SU-DHL-6 (cell line): ENCODE measurements at regions not wholly inside any gene's neighbourhood (a gene's known extent, or its start where the extent isn't known, plus 50 kb on each side); places are given as distances from the start of the nearest gene placed in this dataset.
A peak's percentile ranks its signal among the peaks of the same experiment; 100 is the strongest.

ENCODE experiments used
- H2AFZ ChIP-seq: fragments of 200-600 bp; sonication (generic); 2 replicates; pipeline ENCODE4 v1.6.1; 2014; ENCODE audit warnings: low read depth, mild to moderate bottlenecking, moderate library complexity, mixed read lengths, antibody characterized with exemption, low read length; ENCODE audit not compliant: severe bottlenecking
- H3F3A ChIP-seq: fragments of 200-600 bp; shearing (Covaris generic); 2 replicates; pipeline ENCODE4 v1.6.0; 2016; ENCODE audit warnings: antibody characterized with exemption, mild to moderate bottlenecking; ENCODE audit not compliant: insufficient read depth
- H3K27ac ChIP-seq: fragments of 200-600 bp; sonication (generic); 2 replicates; pipeline ENCODE4 v1.5.1; 2016; ENCODE audit warnings: low read depth, mild to moderate bottlenecking, low read length, moderate library complexity, mixed read lengths
- H3K27me3 ChIP-seq: fragments of 200-600 bp; sonication (generic), shearing (Covaris generic); 2 replicates; pipeline ENCODE4 v1.6.0; 2014; ENCODE audit warnings: mild to moderate bottlenecking, low read length
- H3K36me3 ChIP-seq: fragments of 200-600 bp; sonication (generic); 2 replicates; pipeline ENCODE4 v1.6.1; 2014; ENCODE audit warnings: mild to moderate bottlenecking, low read length, mixed read lengths
- H3K4me2 ChIP-seq: fragments of 300-600, 200-600 bp; shearing (Covaris generic), sonication (generic); 2 replicates; pipeline ENCODE4 v1.6.0; 2014; ENCODE audit warnings: low read length, low read depth, mild to moderate bottlenecking; ENCODE audit not compliant: poor library complexity, severe bottlenecking
- H3K4me3 ChIP-seq: fragments of 200-600 bp; sonication (generic); 2 replicates; pipeline ENCODE4 v1.5.1; 2014; ENCODE audit warnings: antibody characterized with exemption, low read length, mild to moderate bottlenecking, mixed read lengths; ENCODE audit not compliant: insufficient read depth, poor library complexity, severe bottlenecking
- H3K79me2 ChIP-seq: fragments of 200-600 bp; sonication (generic); 2 replicates; pipeline ENCODE4 v1.6.1; 2014; ENCODE audit warnings: mild to moderate bottlenecking, low read length, moderate library complexity; ENCODE audit not compliant: insufficient read depth
- H3K9ac ChIP-seq: fragments of 200-600 bp; sonication (generic); 2 replicates; pipeline ENCODE4 v1.7.0; 2014; ENCODE audit warnings: mild to moderate bottlenecking, low read length
- H3K9me2 ChIP-seq: fragments of 200-600 bp; sonication (generic); replicated peaks from 2 replicates; pipeline ENCODE4 v1.6.1; 2014; ENCODE audit warnings: low read length; ENCODE audit not compliant: insufficient read depth
- H3K9me3 ChIP-seq: fragments of 200-600 bp; sonication (generic); 2 replicates; pipeline ENCODE4 v1.6.1; 2014; ENCODE audit warnings: low read length, mixed read lengths; ENCODE audit not compliant: insufficient read depth
- H4K20me1 ChIP-seq: fragments of 200-600 bp; sonication (generic); 2 replicates; pipeline ENCODE4 v1.6.1; 2014; ENCODE audit warnings: low read depth, mild to moderate bottlenecking, antibody characterized with exemption, low read length, moderate library complexity, mixed read lengths
- EZH2phosphoT487 ChIP-seq: fragments of 200-600 bp; sonication (generic), shearing (Covaris generic); conservative IDR thresholded peaks from 2 replicates; pipeline ENCODE4 v1.6.1; 2018; ENCODE audit warnings: mild to moderate bottlenecking, antibody characterized with exemption, low read length, moderate library complexity, mixed read lengths
- TF ChIP-seq, protein P1 (sequence below): fragments of 200-600 bp; sonication (generic); IDR thresholded peaks from one replicate; pipeline ENCODE4 v1.5.1; 2017; ENCODE audit warnings: antibody characterized with exemption, mild to moderate bottlenecking, low read length, moderate library complexity; ENCODE audit not compliant: insufficient read depth, poor library complexity, severe bottlenecking

DNA sequence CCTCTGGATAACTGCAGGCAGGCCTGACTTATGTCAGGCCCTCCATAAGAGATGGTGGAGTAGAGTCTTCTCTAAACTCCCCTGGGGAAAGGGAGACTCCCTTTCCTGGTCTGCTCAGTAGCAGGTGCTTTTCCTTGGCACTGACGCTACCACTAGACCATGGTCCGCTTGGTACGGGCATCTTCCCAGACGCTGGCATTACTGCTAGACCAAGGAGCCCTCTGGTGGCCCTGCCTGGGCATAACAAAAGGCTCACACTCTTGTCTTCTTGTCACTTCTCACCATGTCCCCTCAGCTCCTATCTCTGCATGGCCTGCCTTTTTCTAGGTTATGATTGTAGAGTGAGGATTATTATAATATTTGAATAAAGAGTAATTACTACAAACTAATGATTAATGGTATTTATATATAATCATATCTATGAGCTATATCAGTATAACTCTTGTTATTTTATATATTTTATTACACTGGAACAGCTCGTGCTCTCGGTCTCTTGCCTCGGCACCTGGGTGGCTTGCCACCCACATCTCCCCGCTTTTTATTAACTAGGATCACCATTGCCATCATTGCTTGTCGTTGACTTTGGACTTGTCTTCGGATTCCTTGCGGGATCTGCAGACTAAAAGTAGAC, 59.8 kb upstream of the ARL4D start:
- Histone ChIP-seq H3K27ac (no peak overlapping the region), H3K4me2 (no peak overlapping the region), H4K20me1 (no peaks in the 10 kb centered on the region), H3K27me3 (no peaks in the 10 kb centered on the region), H3K79me2 (no peaks in the 10 kb centered on the region), H3K36me3 (no peaks in the 10 kb centered on the region), H3K9me3 (no peaks in the 10 kb centered on the region), H3K9ac (no peak overlapping the region), H3K4me3 (no peak overlapping the region), H3F3A (no peaks in the 10 kb centered on the region), H3K9me2 (no peaks in the 10 kb centered on the region), H2AFZ (no peak overlapping the region)
- TF ChIP-seq, protein P1, sequence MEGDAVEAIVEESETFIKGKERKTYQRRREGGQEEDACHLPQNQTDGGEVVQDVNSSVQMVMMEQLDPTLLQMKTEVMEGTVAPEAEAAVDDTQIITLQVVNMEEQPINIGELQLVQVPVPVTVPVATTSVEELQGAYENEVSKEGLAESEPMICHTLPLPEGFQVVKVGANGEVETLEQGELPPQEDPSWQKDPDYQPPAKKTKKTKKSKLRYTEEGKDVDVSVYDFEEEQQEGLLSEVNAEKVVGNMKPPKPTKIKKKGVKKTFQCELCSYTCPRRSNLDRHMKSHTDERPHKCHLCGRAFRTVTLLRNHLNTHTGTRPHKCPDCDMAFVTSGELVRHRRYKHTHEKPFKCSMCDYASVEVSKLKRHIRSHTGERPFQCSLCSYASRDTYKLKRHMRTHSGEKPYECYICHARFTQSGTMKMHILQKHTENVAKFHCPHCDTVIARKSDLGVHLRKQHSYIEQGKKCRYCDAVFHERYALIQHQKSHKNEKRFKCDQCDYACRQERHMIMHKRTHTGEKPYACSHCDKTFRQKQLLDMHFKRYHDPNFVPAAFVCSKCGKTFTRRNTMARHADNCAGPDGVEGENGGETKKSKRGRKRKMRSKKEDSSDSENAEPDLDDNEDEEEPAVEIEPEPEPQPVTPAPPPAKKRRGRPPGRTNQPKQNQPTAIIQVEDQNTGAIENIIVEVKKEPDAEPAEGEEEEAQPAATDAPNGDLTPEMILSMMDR: peak; percentile 49
- TF ChIP-seq EZH2phosphoT487: no peak

DNA sequence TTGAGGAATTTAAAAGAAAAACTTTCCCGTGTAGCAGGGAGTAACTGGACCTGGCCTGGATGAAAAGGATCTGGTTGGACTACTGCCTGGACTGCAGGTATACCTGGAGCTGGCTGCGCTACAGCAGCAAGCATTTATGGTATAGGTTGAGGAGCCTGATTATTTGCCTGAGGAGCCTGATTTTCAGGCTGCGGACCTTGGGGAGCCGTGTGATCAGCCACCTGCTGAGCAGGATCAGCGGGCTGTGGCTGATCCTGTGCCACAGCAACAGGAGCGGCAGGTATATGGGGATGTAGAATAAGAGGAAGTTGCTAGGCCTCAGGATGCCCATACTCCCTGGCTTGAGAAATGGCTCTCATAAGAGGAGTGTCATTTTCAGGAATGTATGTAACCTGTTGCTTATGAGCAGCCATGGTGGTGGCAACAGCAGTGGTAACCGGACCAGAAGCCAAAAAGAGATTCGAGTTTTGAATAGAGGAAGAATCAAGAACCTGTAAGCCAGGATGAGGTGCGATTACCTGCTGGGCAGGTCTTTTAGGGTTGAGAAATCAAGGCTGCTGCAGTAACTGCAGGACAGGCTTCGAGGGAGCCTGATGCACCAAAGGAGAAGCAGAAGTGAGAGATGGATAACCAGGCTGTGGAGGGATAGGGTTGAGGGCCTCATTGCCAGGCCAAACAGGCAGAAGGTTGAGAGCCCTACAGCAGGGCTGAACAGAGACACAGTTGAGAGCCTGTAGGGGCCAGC, 60.9 kb upstream of the ARL4D start:
- H4K20me1 ChIP-seq: no peaks in the 10 kb centered on the region
- H3K4me3 ChIP-seq: no peak overlapping the region
- H2AFZ ChIP-seq: no peak overlapping the region
- H3F3A ChIP-seq: no peaks in the 10 kb centered on the region
- H3K9me2 ChIP-seq: no peaks in the 10 kb centered on the region
- no peaks in the 10 kb centered on the region for H3K36me3 ChIP-seq
- no peaks in the 10 kb centered on the region for H3K9me3 ChIP-seq
- H3K79me2 ChIP-seq: no peaks in the 10 kb centered on the region
- H3K27ac ChIP-seq: no peak overlapping the region
- TF ChIP-seq, protein P1: no peak
- TF ChIP-seq EZH2phosphoT487: no peak
- no peaks in the 10 kb centered on the region for H3K27me3 ChIP-seq
- no peak overlapping the region for H3K4me2 ChIP-seq
- no peak overlapping the region for H3K9ac ChIP-seq

DNA sequence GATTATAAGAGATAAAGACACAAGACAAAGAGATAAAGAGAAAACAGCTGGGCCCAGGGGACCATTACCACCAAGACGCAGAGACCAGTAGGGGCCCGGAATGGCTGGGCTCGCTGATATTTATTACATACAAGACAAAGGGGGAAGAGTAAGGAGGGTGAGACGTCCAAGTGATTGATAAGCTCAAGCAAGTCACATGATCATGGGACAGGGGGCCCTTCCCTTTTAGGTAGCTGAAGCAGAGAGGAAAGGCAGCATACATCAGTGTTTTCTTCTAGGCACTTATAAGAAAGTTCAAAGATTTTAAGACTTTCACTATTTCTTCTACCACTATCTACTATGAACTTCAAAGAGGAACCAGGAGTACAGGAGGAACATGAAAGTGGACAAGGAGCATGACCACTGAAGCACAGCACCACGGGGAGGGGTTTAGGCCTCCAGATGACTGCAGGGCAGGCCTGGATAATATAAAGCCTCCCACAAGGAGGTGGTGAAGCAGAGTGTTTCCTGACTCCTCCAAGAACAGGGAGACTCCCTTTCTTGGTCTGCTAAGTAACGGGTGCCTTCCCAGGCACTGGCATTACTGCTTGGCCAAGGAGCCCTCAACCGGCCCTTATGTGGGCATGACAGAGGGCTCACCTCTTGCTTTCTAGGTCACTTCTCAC, 63.9 kb upstream of the ARL4D start:
- TF ChIP-seq, protein P1: no peak
- no peak for TF ChIP-seq EZH2phosphoT487
- Histone ChIP-seq H3K9ac (no peak overlapping the region), H3K4me2 (no peak overlapping the region), H3F3A (no peaks in the 10 kb centered on the region), H3K36me3 (no peaks in the 10 kb centered on the region), H3K27me3 (no peaks in the 10 kb centered on the region), H3K27ac (no peak overlapping the region), H3K9me3 (no peaks in the 10 kb centered on the region), H4K20me1 (no peaks in the 10 kb centered on the region), H3K79me2 (no peaks in the 10 kb centered on the region), H2AFZ (no peak overlapping the region), H3K9me2 (no peaks in the 10 kb centered on the region), H3K4me3 (no peak overlapping the region)
